ENCODE measurements at regions not wholly inside any gene's neighbourhood (a gene's known extent, or its start where the extent isn't known, plus 50 kb on each side); places are given as distances from the start of the nearest gene placed in this dataset.

GRCh38 chr5:54876556-54876955 is 108.8 kb downstream of the ESM1 start:
- Mint-ChIP-seq H3K27me3 (ENCODE audit: low read depth) (peaks cover 4% of the 10 kb centered on the region), H3K4me1 (no peaks in the 10 kb centered on the region), H3K9me3 (no peaks in the 10 kb centered on the region), H3K27ac (ENCODE audit: unreplicated experiment) (no peak overlapping the region), H3K36me3 (ENCODE audit: low read depth) (no peaks in the 10 kb centered on the region), H3K4me3 (no peak overlapping the region)
- TF ChIP-seq CTCF (conservative IDR thresholded peaks at IDR 0.05), result no peak
- DNase-seq (ENCODE audit: low read depth, low spot score), result no peak

GRCh38 chr5:54874337-54875021 is 110.9 kb downstream of the ESM1 start:
- no peak for TF ChIP-seq CTCF (conservative IDR thresholded peaks at IDR 0.05)
- Mint-ChIP-seq H3K27me3 (ENCODE audit: low read depth) (peaks cover 6% of the 10 kb centered on the region), H3K4me1 (no peaks in the 10 kb centered on the region), H3K27ac (ENCODE audit: unreplicated experiment) (no peak overlapping the region), H3K4me3 (no peak overlapping the region), H3K9me3 (no peaks in the 10 kb centered on the region), H3K36me3 (ENCODE audit: low read depth) (no peaks in the 10 kb centered on the region)
- no peak for DNase-seq (ENCODE audit: low read depth, low spot score)

GRCh38 chr5:54873691-54874090 is 111.7 kb downstream of the ESM1 start:
- Mint-ChIP-seq H3K36me3 (ENCODE audit: low read depth) (no peaks in the 10 kb centered on the region), H3K27ac (ENCODE audit: unreplicated experiment) (no peak overlapping the region), H3K4me1 (no peaks in the 10 kb centered on the region), H3K27me3 (ENCODE audit: low read depth) (peaks cover 6% of the 10 kb centered on the region), H3K9me3 (no peaks in the 10 kb centered on the region), H3K4me3 (no peak overlapping the region)
- TF ChIP-seq CTCF (conservative IDR thresholded peaks at IDR 0.05), result no peak
- no peak for DNase-seq (ENCODE audit: low read depth, low spot score)

GRCh38 chr5:54872810-54873209 is 112.6 kb downstream of the ESM1 start:
- H3K27ac Mint-ChIP-seq (ENCODE audit: unreplicated experiment), result no peak overlapping the region
- H3K4me3 Mint-ChIP-seq, result no peak overlapping the region
- DNase-seq (ENCODE audit: low read depth, low spot score), result no peak
- no peak for TF ChIP-seq CTCF (conservative IDR thresholded peaks at IDR 0.05)
- no peaks in the 10 kb centered on the region for H3K4me1 Mint-ChIP-seq
- no peaks in the 10 kb centered on the region for H3K9me3 Mint-ChIP-seq
- peaks cover 6% of the 10 kb centered on the region for H3K27me3 Mint-ChIP-seq (ENCODE audit: low read depth)
- no peaks in the 10 kb centered on the region for H3K36me3 Mint-ChIP-seq (ENCODE audit: low read depth)

GRCh38 chr5:54870271-54870670 is 115.1 kb downstream of the ESM1 start:
- no peak overlapping the region for H3K4me3 Mint-ChIP-seq
- no peak for DNase-seq (ENCODE audit: low read depth, low spot score)
- H3K36me3 Mint-ChIP-seq (ENCODE audit: low read depth), result no peaks in the 10 kb centered on the region
- no peaks in the 10 kb centered on the region for H3K4me1 Mint-ChIP-seq
- H3K27me3 Mint-ChIP-seq (ENCODE audit: low read depth), result peaks cover 6% of the 10 kb centered on the region
- H3K27ac Mint-ChIP-seq (ENCODE audit: unreplicated experiment), result no peak overlapping the region
- no peaks in the 10 kb centered on the region for H3K9me3 Mint-ChIP-seq
- no peak for TF ChIP-seq CTCF (conservative IDR thresholded peaks at IDR 0.05)
